CD14-positive monocyte (primary cell): ENCODE measurements at regions not wholly inside any gene's neighbourhood (a gene's known extent, or its start where the extent isn't known, plus 50 kb on each side); places are given as distances from the start of the nearest gene placed in this dataset.

ENCODE experiments used
- DNase-seq, 3 donors: peaks; one replicate each; pipeline ENCODE4 v3.0.0-alpha.2; 2011 to 2022
- H2AFZ ChIP-seq: 2 replicates; pipeline ENCODE4 v1.6.0; 2012; ENCODE audit warnings: mild to moderate bottlenecking, low read depth, low read length, inconsistent platforms; ENCODE audit not compliant: insufficient read depth, poor library complexity, severe bottlenecking
- H3K27ac ChIP-seq, 2 donors: 1 replicate in 1 of 2; 2 replicates in 1 of 2; pipeline ENCODE4 v1.5.1; 2012 to 2013; ENCODE audit warnings: low read length in 2 of 2, control low read depth in 1 of 2, inconsistent platforms in 1 of 2, low read depth in 1 of 2, mild to moderate bottlenecking in 1 of 2
- H3K27me3 ChIP-seq, 2 donors: one replicate each; pipeline versions ENCODE4 v1.6.0 to v1.6.1; 2011 to 2013; ENCODE audit warnings: low read length in 2 of 2; ENCODE audit not compliant: control insufficient read depth in 2 of 2, insufficient read depth in 2 of 2
- H3K36me3 ChIP-seq, 2 donors: replicated peaks in 1 of 2; 1 replicate in 1 of 2; 2 replicates in 1 of 2; pipeline versions ENCODE4 v1.5.1 to v1.6.1; 2012 to 2013; ENCODE audit warnings: low read length in 2 of 2, control low read depth in 1 of 2, inconsistent platforms in 1 of 2, mild to moderate bottlenecking in 1 of 2; ENCODE audit not compliant: insufficient read depth in 2 of 2, control insufficient read depth in 1 of 2
- H3K4me1 ChIP-seq, 2 donors: 1 replicate in 1 of 2; 2 replicates in 1 of 2; pipeline versions ENCODE4 v1.5.1 to v1.6.1; 2012 to 2013; ENCODE audit warnings: low read length in 2 of 2, control low read depth in 1 of 2, inconsistent platforms in 1 of 2, mild to moderate bottlenecking in 1 of 2, moderate library complexity in 1 of 2; ENCODE audit not compliant: insufficient read depth in 2 of 2, control insufficient read depth in 1 of 2
- H3K4me2 ChIP-seq: replicated peaks from 2 replicates; pipeline ENCODE3; 2012; ENCODE audit warnings: low read length, moderate library complexity, mild to moderate bottlenecking; ENCODE audit not compliant: poor library complexity, severe bottlenecking; ENCODE audit errors: extremely low read depth
- H3K4me3 ChIP-seq, 3 experiments: fragments of 200-600 bp in 1 of 3; sonication (generic) in 1 of 3; replicated peaks in 1 of 3; 1 replicate in 2 of 3; 2 replicates in 1 of 3; pipeline ENCODE4 v1.5.1; 2011 to 2013; ENCODE audit warnings: low read length in 3 of 3, mild to moderate bottlenecking in 3 of 3, control low read depth in 2 of 3, low read depth in 2 of 3, inconsistent platforms in 1 of 3, moderate library complexity in 1 of 3
- H3K79me2 ChIP-seq: 2 replicates; pipeline ENCODE4 v1.6.0; 2012; ENCODE audit warnings: mild to moderate bottlenecking, control low read depth, inconsistent platforms, low read length, moderate library complexity; ENCODE audit not compliant: insufficient read depth
- H3K9ac ChIP-seq: 2 replicates; pipeline ENCODE4 v1.6.0; 2017; ENCODE audit warnings: low read length, mild to moderate bottlenecking; ENCODE audit not compliant: insufficient read depth, poor library complexity, severe bottlenecking
- H3K9me3 ChIP-seq, 2 donors: replicated peaks in 1 of 2; 1 replicate in 1 of 2; 2 replicates in 1 of 2; pipeline versions ENCODE4 v1.5.1 to v1.6.1; 2012 to 2013; ENCODE audit warnings: low read length in 2 of 2, control low read depth in 1 of 2; ENCODE audit not compliant: control insufficient read depth in 1 of 2, insufficient read depth in 1 of 2
- H4K20me1 ChIP-seq: 2 replicates; pipeline ENCODE4 v1.6.0; 2012; ENCODE audit warnings: mild to moderate bottlenecking, low read length, control low read depth, moderate library complexity; ENCODE audit not compliant: insufficient read depth
- H3K27ac Mint-ChIP-seq, 7 donors: one replicate each; pipeline ENCODE4 v1.8.0; 2020; ENCODE audit warnings: mild to moderate bottlenecking in 7 of 7, mixed read lengths in 7 of 7, moderate library complexity in 6 of 7, inconsistent platforms in 2 of 7
- H3K27me3 Mint-ChIP-seq, 3 donors: one replicate each; pipeline ENCODE4 v1.8.0; 2021 to 2022; ENCODE audit warnings: low read depth in 3 of 3, mild to moderate bottlenecking in 3 of 3, mixed read lengths in 3 of 3, moderate library complexity in 3 of 3, inconsistent platforms in 1 of 3
- H3K36me3 Mint-ChIP-seq, 2 donors: one replicate each; pipeline ENCODE4 v1.8.0; 2020; ENCODE audit warnings: mixed read lengths in 2 of 2, inconsistent platforms in 1 of 2, mild to moderate bottlenecking in 1 of 2
- H3K4me1 Mint-ChIP-seq: one replicate; pipeline ENCODE4 v1.8.0; 2020; ENCODE audit warnings: mild to moderate bottlenecking, mixed read lengths
- H3K4me3 Mint-ChIP-seq, 2 donors: one replicate each; pipeline ENCODE4 v1.8.0; 2020; ENCODE audit warnings: mild to moderate bottlenecking in 2 of 2, mixed read lengths in 2 of 2, moderate library complexity in 1 of 2
- H3K9me3 Mint-ChIP-seq, 7 donors: one replicate each; pipeline ENCODE4 v1.8.0; 2020 to 2022; ENCODE audit warnings: mixed read lengths in 7 of 7, mild to moderate bottlenecking in 6 of 7, moderate library complexity in 6 of 7, inconsistent platforms in 2 of 7
- WGBS: methylation state at CpG from one replicate; pipeline ENCODE4 v1.1.5; 2013; ENCODE audit warnings: missing lambda C conversion rate; ENCODE audit not compliant: insufficient coverage; 5-methylcytosine and 5-hydroxymethylcytosine counted together
- intact Hi-C, 2 donors: fragments of 100-400 bp; cut with micrococcal nuclease; formaldehyde crosslinking; loops; one replicate each; pipeline versions ENCODE4 v1.15.0 to v1.15.1; 2023
- TF ChIP-seq, protein P1 (sequence below): fragments of 200-600 bp; IDR thresholded peaks from one replicate; pipeline ENCODE4 v1.8.0; 2022; ENCODE audit warnings: antibody characterized with exemption, mild to moderate bottlenecking

DNA sequence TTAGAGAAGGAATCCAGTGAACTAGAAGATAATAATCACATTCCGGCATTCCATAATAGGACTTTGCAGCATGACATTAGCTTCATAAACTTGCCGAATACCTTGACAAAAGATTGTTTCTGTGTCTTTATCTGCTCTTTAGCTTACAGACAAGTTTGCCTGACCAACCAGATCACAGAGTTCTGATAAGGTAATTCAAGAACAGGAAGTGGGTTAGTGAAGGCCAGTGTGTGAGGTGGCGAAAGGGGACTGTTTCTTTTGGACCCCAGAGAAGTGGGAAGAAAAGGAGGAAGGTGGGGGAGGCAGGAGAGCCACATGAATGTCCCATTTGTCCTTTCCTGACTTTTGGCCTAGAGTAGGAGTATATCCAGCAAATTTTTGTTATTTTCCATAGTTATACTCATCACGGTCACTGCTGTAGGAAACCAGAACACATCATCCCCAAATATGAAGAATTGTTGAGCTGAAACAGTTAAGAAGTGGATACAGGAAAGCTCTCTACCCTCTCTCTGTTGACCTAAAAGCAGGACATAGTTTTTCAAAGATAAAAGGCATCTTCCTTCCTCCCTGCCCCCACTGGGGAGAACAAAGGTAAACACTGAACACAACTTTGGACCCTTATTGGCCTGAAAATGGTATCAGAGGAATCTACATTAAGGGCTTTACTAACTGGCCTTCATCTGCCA lies 72.4 kb upstream of the TNFAIP3 start:
- H3K27me3 Mint-ChIP-seq: peaks cover 0 to 3% (median 0%) of the 10 kb centered on the region in 3 donors
- no peak overlapping the region for H2AFZ ChIP-seq
- H3K9ac ChIP-seq: no peak overlapping the region
- peaks cover 0 to 7% (median 0%) of the 10 kb centered on the region in 7 donors for H3K9me3 Mint-ChIP-seq
- no peak overlapping the region for H3K4me3 Mint-ChIP-seq
- DNase-seq: no peak
- H3K4me1 ChIP-seq: peaks cover 21 to 30% of the 10 kb centered on the region in 2 donors
- H3K4me3 ChIP-seq: no peak overlapping the region
- no peaks in the 10 kb centered on the region for H3K36me3 Mint-ChIP-seq
- H4K20me1 ChIP-seq: no peaks in the 10 kb centered on the region
- H3K27me3 ChIP-seq: no peaks in the 10 kb centered on the region
- no peaks in the 10 kb centered on the region for H3K9me3 ChIP-seq
- H3K27ac Mint-ChIP-seq: peak overlapping the region in 2 of 7 donors; percentile 19 to 55
- no peaks in the 10 kb centered on the region for H3K36me3 ChIP-seq
- 90% methylated on average over 2 of the region's 4 CpGs for WGBS
- no peak overlapping the region for H3K4me2 ChIP-seq
- TF ChIP-seq, protein P1, sequence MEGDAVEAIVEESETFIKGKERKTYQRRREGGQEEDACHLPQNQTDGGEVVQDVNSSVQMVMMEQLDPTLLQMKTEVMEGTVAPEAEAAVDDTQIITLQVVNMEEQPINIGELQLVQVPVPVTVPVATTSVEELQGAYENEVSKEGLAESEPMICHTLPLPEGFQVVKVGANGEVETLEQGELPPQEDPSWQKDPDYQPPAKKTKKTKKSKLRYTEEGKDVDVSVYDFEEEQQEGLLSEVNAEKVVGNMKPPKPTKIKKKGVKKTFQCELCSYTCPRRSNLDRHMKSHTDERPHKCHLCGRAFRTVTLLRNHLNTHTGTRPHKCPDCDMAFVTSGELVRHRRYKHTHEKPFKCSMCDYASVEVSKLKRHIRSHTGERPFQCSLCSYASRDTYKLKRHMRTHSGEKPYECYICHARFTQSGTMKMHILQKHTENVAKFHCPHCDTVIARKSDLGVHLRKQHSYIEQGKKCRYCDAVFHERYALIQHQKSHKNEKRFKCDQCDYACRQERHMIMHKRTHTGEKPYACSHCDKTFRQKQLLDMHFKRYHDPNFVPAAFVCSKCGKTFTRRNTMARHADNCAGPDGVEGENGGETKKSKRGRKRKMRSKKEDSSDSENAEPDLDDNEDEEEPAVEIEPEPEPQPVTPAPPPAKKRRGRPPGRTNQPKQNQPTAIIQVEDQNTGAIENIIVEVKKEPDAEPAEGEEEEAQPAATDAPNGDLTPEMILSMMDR: no peak
- H3K27ac ChIP-seq: no peak overlapping the region
- no peaks in the 10 kb centered on the region for H3K79me2 ChIP-seq
- peaks cover 29% of the 10 kb centered on the region for H3K4me1 Mint-ChIP-seq
- intact Hi-C loops: loop anchor here in 1 of 2 donors (5.0 kb wide), 2 partner anchors 73 to 87 kb away; partner anchors contain the start of gene TNFAIP3

DNA sequence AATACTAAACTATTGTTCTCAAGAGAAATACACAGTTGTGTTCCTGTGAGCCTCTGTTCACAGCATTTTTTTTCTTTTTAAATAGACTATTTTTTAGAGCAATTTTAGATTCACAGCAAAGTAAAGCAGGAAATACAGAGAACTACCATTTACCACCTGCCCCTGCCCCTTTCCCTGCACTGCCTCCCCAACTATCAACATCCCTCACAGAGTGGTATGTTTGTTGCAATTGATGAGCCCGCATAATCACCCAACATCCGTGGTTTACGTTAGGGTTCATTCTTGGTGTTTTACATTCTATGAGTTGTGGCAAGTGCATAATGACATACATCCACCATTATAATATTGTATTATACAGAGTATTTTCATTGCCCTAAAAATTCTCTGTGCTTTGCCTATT lies 71.6 kb upstream of the TNFAIP3 start:
- Histone ChIP-seq H3K79me2 (no peaks in the 10 kb centered on the region), H3K4me3 (no peak overlapping the region), H3K9ac (no peak overlapping the region), H3K4me1 (peaks cover 14 to 27% of the 10 kb centered on the region in 2 donors), H3K27ac (no peak overlapping the region), H3K36me3 (no peaks in the 10 kb centered on the region), H3K9me3 (no peaks in the 10 kb centered on the region), H4K20me1 (no peaks in the 10 kb centered on the region), H3K4me2 (no peak overlapping the region), H2AFZ (no peak overlapping the region), H3K27me3 (no peaks in the 10 kb centered on the region)
- Mint-ChIP-seq H3K4me3 (no peak overlapping the region), H3K4me1 (peaks cover 29% of the 10 kb centered on the region), H3K9me3 (peaks cover 0 to 7% (median 0%) of the 10 kb centered on the region in 7 donors), H3K27ac (no peak overlapping the region), H3K27me3 (peaks cover 0 to 2% (median 0%) of the 10 kb centered on the region in 3 donors), H3K36me3 (no peaks in the 10 kb centered on the region)
- intact Hi-C loops: no loop called here
- WGBS: no CpG with 5 or more reads among the region's 3 CpGs
- no peak for DNase-seq
- TF ChIP-seq, protein P1: no peak
